Right renal cortex interstitium (tissue), 3 donors: ENCODE measurements at regions not wholly inside any gene's neighbourhood (a gene's known extent, or its start where the extent isn't known, plus 50 kb on each side); places are given as distances from the start of the nearest gene placed in this dataset.

Experiments used
- DNase-seq, 3 donors: peaks; one replicate each; pipeline ENCODE4 v3.0.0-alpha.2; 2013; ENCODE audit warnings: low read depth in 3 of 3, low spot score in 2 of 3

- DNase-seq, result no peak
Measured at GRCh38 chr5:145292278-145292677, 542.9 kb downstream of the PRELID2 start.

GRCh38 chr5:145283141-145283810, 551.9 kb downstream of the PRELID2 start:
- no peak for DNase-seq

- no peak for DNase-seq
Measured at GRCh38 chr5:145280806-145281205, 554.3 kb downstream of the PRELID2 start.

GRCh38 chr5:145280214-145280613, 554.9 kb downstream of the PRELID2 start:
- no peak for DNase-seq

- no peak for DNase-seq
Measured at GRCh38 chr5:145260670-145261069, 574.5 kb downstream of the PRELID2 start.

- no peak for DNase-seq
Measured at GRCh38 chr5:145247745-145248040, 587.4 kb downstream of the PRELID2 start.

GRCh38 chr5:145246961-145247744, 588.0 kb downstream of the PRELID2 start:
- DNase-seq, result no peak

DNA sequence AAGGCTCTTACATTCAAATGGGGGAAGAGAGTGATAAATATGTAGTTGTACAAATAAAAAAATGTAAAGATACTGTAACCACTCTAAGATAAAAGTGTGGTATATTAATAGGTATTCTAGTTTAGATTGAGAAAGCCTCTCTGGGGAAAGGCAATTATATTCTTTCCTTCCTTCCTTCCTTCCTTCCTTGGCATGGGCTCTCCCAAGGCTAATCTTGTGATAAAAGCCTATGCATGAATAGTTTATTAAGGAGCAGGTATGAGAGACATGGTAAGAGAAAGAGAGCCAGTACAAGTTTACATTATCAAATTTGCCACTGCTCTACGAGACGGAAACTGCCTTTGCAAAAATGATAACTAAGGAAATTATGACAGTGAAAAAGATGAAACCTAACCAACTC, 588.8 kb downstream of the PRELID2 start:
- DNase-seq, result no peak

- no peak for DNase-seq
Measured at GRCh38 chr5:145245354-145245753, 589.8 kb downstream of the PRELID2 start.

DNA sequence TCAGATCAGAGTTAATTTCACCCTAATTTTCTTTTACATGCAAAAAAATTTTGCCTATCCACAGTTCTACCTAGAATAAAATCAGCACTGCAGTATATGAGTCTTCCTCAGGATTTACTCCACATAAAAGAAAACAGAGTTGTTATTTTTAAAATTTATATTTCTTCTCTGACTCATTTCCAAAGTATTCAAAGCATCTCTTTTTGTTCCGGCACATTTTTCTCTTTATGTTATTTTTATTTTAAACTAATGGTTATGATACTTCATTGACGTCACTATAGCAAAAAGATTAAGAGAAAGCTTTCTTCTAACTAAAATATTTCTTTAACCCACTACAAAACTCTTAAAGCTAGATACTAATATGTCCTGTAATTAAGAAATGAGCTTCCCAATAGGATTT, 590.4 kb downstream of the PRELID2 start:
- DNase-seq, result no peak

- DNase-seq, result no peak
Measured at GRCh38 chr5:145244251-145244650, 590.9 kb downstream of the PRELID2 start.

DNA sequence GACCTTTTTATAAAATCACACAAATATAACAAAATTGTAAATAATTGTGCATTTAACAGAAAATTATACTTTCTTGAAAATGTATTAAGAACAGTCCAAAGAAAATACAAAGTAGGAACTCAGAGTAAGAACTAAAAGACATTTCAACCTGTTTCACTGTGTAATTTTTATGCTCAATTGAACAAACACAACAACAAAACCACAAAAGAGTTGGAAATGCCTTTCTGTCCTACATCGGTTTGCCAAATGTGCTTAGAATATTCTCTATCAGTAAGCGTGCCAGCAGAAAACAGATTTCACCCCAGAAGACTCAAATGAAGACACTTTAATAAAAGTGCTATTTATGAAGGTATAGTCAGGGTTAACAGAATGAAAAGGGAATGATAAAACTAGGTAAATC, 592.1 kb downstream of the PRELID2 start:
- DNase-seq, result no peak

DNA sequence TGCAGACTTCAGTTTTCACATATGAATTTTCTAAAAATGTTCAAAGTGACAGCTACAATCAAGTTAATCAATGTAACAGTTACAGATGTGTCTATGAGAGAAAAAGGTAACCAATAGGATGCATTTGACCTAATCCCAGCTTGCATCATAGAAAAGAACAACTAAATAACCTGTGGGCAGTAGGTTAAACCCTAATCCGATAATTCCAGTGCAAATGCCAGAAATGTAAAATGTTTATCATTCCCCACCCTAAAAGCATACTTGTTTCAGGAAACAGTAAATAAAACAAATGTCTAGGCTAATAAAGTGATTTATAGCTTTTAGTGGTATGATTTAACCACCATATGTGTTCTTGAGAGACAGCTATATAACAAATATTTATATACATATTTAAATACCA, 592.6 kb downstream of the PRELID2 start:
- DNase-seq, result no peak

DNA sequence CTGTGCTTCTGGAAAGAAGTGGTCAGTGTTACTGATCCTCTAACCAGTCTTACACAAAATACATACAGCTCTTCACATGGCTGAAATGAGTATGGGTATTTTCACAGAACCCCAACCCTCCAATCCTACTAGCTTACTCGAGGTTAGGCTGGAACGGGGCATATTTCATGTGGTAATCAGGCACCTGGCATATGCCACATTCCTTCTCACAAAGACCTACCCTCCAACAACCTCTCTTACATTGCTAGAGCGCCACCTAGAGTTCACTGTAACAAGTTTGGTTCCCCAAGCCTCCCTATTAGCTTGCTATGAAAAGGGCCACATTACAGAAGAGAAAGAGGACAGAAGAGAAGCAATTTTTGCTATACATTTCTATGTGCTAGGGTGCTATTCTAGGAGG, 597.3 kb downstream of the PRELID2 start:
- DNase-seq, result peak; percentile 31 to 51 (median 36)

DNA sequence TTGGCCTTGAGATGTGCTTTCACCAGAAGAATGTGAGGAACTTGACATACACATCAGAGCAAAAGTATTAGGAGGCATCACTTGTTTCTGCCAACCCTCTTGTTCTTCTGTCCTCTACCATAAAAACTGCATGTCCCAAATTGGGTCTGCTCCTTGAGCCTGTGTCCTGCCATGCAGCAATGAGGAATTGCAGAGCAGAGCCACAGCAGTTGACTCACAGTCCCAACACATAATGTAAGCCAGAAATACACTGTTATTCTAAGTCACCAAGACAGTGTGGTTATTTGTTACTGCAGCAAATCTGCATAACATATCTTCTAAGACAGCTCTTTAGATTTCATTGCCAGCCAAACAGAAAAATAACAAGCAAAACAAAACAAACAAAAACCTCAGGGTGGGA, 598.2 kb downstream of the PRELID2 start:
- DNase-seq, result no peak

- DNase-seq, result no peak
Measured at GRCh38 chr5:145236127-145236526, 599.0 kb downstream of the PRELID2 start.

DNA sequence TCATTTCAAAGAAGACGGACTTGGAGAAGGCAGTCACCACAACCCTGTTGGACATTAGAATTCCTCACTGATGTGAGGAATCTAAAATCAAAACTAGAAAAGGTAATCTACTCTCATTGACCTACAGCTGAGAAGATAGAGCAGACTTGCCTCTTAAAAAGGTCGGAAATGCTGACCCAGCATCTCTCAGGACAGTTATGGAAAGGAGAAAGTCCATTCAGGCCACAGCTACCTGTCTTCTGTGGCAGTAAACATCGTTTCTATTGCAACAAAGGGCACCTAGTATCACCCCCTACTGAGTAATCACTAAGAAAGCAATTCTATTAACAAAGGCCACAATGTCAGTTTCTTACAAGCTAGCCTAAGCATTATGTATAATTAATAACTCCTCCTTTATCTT, 601.7 kb downstream of the PRELID2 start:
- no peak for DNase-seq

GRCh38 chr5:145230781-145231180, 604.4 kb downstream of the PRELID2 start:
- DNase-seq, result no peak

DNA sequence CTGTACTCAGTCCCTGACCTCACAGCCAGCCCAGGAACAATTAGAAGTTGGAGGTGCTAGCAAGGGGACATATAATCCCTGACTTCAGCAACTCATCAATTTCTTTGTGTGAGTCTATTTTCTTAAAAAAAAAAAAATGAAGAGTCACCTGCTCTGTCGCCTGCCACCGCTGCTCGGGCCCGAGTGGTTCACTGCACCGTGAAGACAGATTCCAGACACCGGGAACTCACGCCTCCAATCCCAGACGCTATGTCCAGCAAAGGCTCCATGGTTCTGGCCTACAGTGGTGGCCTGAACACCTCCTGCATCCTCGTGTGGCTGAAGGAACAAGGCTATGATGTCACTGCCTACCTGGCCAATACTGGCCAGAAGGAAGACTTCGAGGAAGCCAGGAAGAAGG, 606.6 kb downstream of the PRELID2 start:
- no peak for DNase-seq

- DNase-seq, result no peak
Measured at GRCh38 chr5:145227881-145228280, 607.3 kb downstream of the PRELID2 start.

DNA sequence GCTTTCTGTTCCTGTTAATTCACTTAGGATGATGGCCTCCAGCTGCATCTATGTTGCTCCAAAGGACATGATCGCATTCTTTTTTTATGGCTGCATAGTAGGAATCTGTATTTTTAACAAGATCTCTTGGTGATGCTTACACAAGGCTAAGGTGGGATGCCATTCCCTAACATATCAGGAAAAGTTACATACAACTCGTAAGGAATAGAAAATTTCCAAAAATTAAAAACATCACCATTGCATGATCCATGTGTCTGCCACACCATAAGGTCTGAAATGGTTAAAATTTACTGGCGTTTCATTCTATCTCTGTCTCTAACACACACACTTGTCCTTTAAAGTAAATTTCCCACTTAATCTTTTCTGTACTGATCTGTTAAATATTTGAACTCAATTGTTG, 608.4 kb downstream of the PRELID2 start:
- no peak for DNase-seq

DNA sequence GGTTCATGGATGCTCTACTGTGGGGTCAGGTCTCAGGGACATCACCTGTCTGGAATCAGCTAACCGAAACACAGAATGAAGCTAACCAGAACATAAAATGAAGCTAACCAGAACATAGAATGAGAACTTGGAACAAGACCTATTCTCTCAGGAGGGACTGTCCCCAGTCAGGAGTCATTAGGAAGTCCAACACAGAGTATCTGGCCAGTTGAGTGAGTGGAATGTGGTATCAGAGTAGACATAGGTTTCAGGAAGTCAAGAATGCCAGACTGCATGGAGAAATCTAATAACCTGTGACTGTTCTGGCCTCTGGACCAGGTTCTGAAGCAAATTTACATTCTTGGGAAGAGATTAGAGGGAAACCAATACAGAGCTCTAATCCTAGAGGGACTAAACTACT, 609.6 kb downstream of the PRELID2 start:
- DNase-seq, result no peak

- DNase-seq, result no peak
Measured at GRCh38 chr5:145223582-145223981, 611.6 kb downstream of the PRELID2 start.
